Stimulated activated naive CD8-positive, alpha-beta T cell treated with anti-CD3 and anti-CD28 coated beads, Interleukin-15, amount 100 ng/mL, for 72 hours (primary cell): ENCODE measurements at regions not wholly inside any gene's neighbourhood (a gene's known extent, or its start where the extent isn't known, plus 50 kb on each side); places are given as distances from the start of the nearest gene placed in this dataset.

Experiments
- ATAC-seq: fragments of 150-1000 bp; cut with Tn5 transposase; 2 replicates; pipeline ENCODE4 v1.10.0; 2021; ENCODE audit warnings: mild to moderate bottlenecking, moderate library complexity
- DNase-seq, 2 donors: peaks; one replicate each; pipeline ENCODE4 v3.0.0; 2021 to 2022
- H3K27ac Mint-ChIP-seq, 2 donors: one replicate each; pipeline ENCODE4 v1.8.0; 2022; ENCODE audit warnings: mild to moderate bottlenecking in 2 of 2, mixed read lengths in 2 of 2, moderate library complexity in 2 of 2
- H3K27me3 Mint-ChIP-seq: one replicate; pipeline ENCODE4 v1.8.0; 2022; ENCODE audit warnings: mixed read lengths
- H3K4me1 Mint-ChIP-seq: one replicate; pipeline ENCODE4 v1.8.0; 2022; ENCODE audit warnings: mild to moderate bottlenecking, mixed read lengths
- H3K4me3 Mint-ChIP-seq, 2 donors: one replicate each; pipeline ENCODE4 v1.8.0; 2022; ENCODE audit warnings: mild to moderate bottlenecking in 2 of 2, mixed read lengths in 2 of 2, moderate library complexity in 1 of 2
- H3K9me3 Mint-ChIP-seq, 2 donors: one replicate each; pipeline ENCODE4 v1.8.0; 2022; ENCODE audit warnings: mixed read lengths in 2 of 2

- no peaks in the 10 kb centered on the region for H3K4me1 Mint-ChIP-seq
- DNase-seq (no peak), ATAC-seq (no peak)
- H3K9me3 Mint-ChIP-seq: no peaks in the 10 kb centered on the region
- no peak overlapping the region for H3K27ac Mint-ChIP-seq
- no peaks in the 10 kb centered on the region for H3K27me3 Mint-ChIP-seq
- no peak overlapping the region for H3K4me3 Mint-ChIP-seq
Observed at GRCh38 chr1:239244084-239244483, 142.3 kb upstream of the CHRM3 start.

GRCh38 chr1:239243006-239243405 is 143.4 kb upstream of the CHRM3 start:
- Mint-ChIP-seq H3K9me3 (no peaks in the 10 kb centered on the region), H3K27ac (no peak overlapping the region)
- no peak for ATAC-seq

GRCh38 chr1:239242404-239242803 is 144.0 kb upstream of the CHRM3 start:
- DNase-seq (no peak), ATAC-seq (no peak)
- Mint-ChIP-seq H3K27ac (no peak overlapping the region), H3K4me3 (no peak overlapping the region), H3K27me3 (no peaks in the 10 kb centered on the region), H3K9me3 (no peaks in the 10 kb centered on the region), H3K4me1 (no peaks in the 10 kb centered on the region)

More at GRCh38 chr1:239243006-239243405, 143.4 kb upstream of the CHRM3 start:
- H3K4me3 Mint-ChIP-seq: no peak overlapping the region
- no peaks in the 10 kb centered on the region for H3K4me1 Mint-ChIP-seq
- no peaks in the 10 kb centered on the region for H3K27me3 Mint-ChIP-seq
- no peak for DNase-seq

DNA sequence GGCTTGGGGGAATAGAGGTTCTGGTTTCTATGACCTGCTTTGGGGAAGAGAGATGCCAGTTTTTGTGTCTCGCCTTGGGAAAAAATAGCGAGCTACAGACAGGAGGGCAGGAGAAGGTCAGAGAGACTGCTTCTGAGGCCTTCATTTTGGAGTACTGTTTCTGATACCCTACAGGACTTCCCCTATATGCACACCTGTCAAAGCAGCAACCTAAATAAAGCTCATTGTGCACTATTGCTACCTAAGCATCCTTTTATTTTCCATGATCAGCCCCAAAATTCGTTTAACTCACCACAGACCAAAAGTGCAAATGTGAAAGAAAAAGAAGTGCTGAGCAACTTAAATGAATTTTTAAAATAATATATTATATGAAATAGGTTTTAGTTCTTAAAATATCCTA is 145.6 kb upstream of the CHRM3 start:
- no peak overlapping the region for H3K4me3 Mint-ChIP-seq
- no peaks in the 10 kb centered on the region for H3K4me1 Mint-ChIP-seq
- DNase-seq (no peak), ATAC-seq (no peak)
- no peak overlapping the region for H3K27ac Mint-ChIP-seq
- no peaks in the 10 kb centered on the region for H3K27me3 Mint-ChIP-seq
- no peaks in the 10 kb centered on the region for H3K9me3 Mint-ChIP-seq

GRCh38 chr1:239239529-239239928 is 146.8 kb upstream of the CHRM3 start:
- no peaks in the 10 kb centered on the region for H3K9me3 Mint-ChIP-seq
- no peaks in the 10 kb centered on the region for H3K27me3 Mint-ChIP-seq
- no peak overlapping the region for H3K4me3 Mint-ChIP-seq
- H3K27ac Mint-ChIP-seq: no peak overlapping the region
- no peaks in the 10 kb centered on the region for H3K4me1 Mint-ChIP-seq
- DNase-seq (no peak), ATAC-seq (no peak)

DNA sequence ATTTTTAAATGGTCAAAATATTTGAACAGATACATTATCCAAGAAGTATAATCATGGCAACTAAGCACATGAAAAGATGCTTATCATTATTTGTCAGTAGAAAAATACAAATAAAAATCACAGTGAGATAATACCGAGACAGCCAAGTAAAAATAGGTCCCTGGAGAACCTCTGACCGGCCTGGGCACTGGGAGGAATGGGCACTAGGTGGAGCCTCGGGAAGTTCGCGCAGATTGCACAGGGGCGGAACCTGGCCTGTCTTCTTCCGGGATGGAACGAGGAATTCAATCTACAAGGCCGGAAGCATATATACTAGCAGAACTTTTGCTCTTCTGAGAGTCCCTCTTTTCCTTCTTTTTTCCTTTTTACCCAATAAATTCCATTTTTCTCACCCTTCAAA is 148.5 kb upstream of the CHRM3 start:
- Mint-ChIP-seq H3K4me1 (no peaks in the 10 kb centered on the region), H3K4me3 (no peak overlapping the region), H3K27me3 (no peaks in the 10 kb centered on the region), H3K9me3 (no peaks in the 10 kb centered on the region), H3K27ac (no peak overlapping the region)
- ATAC-seq (no peak), DNase-seq (no peak)

- ATAC-seq: no peak
- Mint-ChIP-seq H3K9me3 (peaks cover 4 to 10% of the 10 kb centered on the region in 2 donors), H3K4me3 (no peak overlapping the region), H3K4me1 (no peaks in the 10 kb centered on the region), H3K27me3 (no peaks in the 10 kb centered on the region), H3K27ac (no peak overlapping the region)
- no peak for DNase-seq
Observed at GRCh38 chr1:239233626-239234025, 152.7 kb upstream of the CHRM3 start.

- no peak overlapping the region for H3K4me3 Mint-ChIP-seq
- ATAC-seq (no peak), DNase-seq (no peak)
- H3K27me3 Mint-ChIP-seq: no peaks in the 10 kb centered on the region
- peaks cover 4 to 10% of the 10 kb centered on the region in 2 donors for H3K9me3 Mint-ChIP-seq
- H3K4me1 Mint-ChIP-seq: no peaks in the 10 kb centered on the region
- no peak overlapping the region for H3K27ac Mint-ChIP-seq
Observed at GRCh38 chr1:239232921-239233320, 153.4 kb upstream of the CHRM3 start.

DNA sequence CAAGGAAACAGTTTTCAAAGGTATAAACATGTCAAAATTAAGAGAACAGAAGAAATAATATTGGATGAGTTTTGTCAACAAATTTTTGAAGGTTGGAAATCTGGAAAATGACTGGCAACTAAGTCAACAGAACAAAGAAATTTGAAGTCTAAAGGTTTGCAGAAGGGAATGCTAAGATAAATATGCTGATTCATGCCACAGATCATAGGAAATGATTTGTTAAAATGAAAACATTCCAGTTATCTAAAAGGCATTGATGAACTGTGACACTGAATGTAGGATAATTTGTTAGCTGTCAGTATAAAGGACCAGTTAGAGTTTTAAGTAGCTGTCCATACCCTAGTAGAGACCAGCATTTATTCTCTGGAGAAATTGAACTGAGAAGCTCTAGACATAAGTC is 157.9 kb upstream of the CHRM3 start:
- ATAC-seq (no peak), DNase-seq (no peak)
- Mint-ChIP-seq H3K4me1 (no peaks in the 10 kb centered on the region), H3K27ac (no peak overlapping the region), H3K27me3 (no peaks in the 10 kb centered on the region), H3K9me3 (peaks cover 15 to 31% of the 10 kb centered on the region in 2 donors), H3K4me3 (no peak overlapping the region)

- DNase-seq (no peak), ATAC-seq (no peak)
- H3K9me3 Mint-ChIP-seq: peaks cover 34 to 53% of the 10 kb centered on the region in 2 donors
- H3K27ac Mint-ChIP-seq: no peak overlapping the region
- H3K4me3 Mint-ChIP-seq: no peak overlapping the region
- no peaks in the 10 kb centered on the region for H3K27me3 Mint-ChIP-seq
- H3K4me1 Mint-ChIP-seq: no peaks in the 10 kb centered on the region
Observed at GRCh38 chr1:239225396-239225795, 161.0 kb upstream of the CHRM3 start.

GRCh38 chr1:239224100-239224499 is 162.3 kb upstream of the CHRM3 start:
- H3K27me3 Mint-ChIP-seq: no peaks in the 10 kb centered on the region
- peaks cover 30 to 44% of the 10 kb centered on the region in 2 donors for H3K9me3 Mint-ChIP-seq
- H3K4me1 Mint-ChIP-seq: no peaks in the 10 kb centered on the region
- ATAC-seq (no peak), DNase-seq (no peak)
- H3K27ac Mint-ChIP-seq: no peak overlapping the region
- H3K4me3 Mint-ChIP-seq: no peak overlapping the region

- DNase-seq (no peak), ATAC-seq (no peak)
- Mint-ChIP-seq H3K27ac (no peak overlapping the region), H3K27me3 (no peaks in the 10 kb centered on the region), H3K9me3 (peaks cover 30 to 44% of the 10 kb centered on the region in 2 donors), H3K4me1 (no peaks in the 10 kb centered on the region), H3K4me3 (no peak overlapping the region)
Observed at GRCh38 chr1:239222999-239223398, 163.4 kb upstream of the CHRM3 start.

DNA sequence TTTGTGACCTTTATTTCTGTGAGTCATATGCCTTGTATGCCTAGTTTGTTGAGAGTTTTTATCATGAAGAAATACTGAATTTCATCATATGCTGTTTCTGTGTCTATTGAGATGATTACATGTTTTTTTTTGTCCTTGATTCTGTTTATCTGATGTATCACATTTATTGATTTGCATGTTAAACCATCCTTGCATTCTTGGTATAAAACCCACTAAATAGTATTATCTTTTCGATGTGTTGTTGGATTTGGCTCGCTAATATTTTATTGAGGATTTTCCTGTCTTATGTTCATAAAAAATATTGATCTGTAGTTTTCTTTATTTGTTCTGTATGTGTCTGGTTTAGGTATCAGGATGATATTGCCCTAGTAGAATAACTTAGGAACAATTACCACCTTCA is 164.7 kb upstream of the CHRM3 start:
- H3K4me3 Mint-ChIP-seq: no peak overlapping the region
- peaks cover 30 to 44% of the 10 kb centered on the region in 2 donors for H3K9me3 Mint-ChIP-seq

DNA sequence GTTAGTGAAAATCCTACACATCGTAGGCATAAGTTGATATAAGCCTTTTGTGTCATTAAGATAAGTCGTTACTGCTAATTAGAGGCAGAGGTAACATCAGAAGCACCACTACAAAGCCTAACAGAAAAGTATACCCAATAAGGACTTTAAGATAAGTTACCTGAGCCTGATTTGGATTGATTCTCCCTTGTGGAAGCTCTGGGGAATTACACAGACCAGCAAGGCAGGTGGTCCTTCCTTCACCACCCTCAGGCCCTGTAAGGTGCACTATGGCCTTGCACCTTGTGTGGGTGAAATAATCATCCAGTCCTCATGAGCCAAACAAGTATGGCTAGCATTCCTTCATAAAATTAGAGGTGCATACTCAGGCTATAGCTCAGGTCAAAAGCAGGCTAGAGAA is 166.7 kb upstream of the CHRM3 start:
- no peaks in the 10 kb centered on the region for H3K27me3 Mint-ChIP-seq
- H3K4me1 Mint-ChIP-seq: no peaks in the 10 kb centered on the region
- no peak for ATAC-seq
- no peak for DNase-seq
- H3K27ac Mint-ChIP-seq: no peak overlapping the region
- H3K4me3 Mint-ChIP-seq: no peak overlapping the region
- peaks cover 20 to 32% of the 10 kb centered on the region in 2 donors for H3K9me3 Mint-ChIP-seq

More for the DNA sequence above, 164.7 kb upstream of the CHRM3 start:
- ATAC-seq (no peak), DNase-seq (no peak)
- H3K27ac Mint-ChIP-seq: no peak overlapping the region
- no peaks in the 10 kb centered on the region for H3K4me1 Mint-ChIP-seq
- H3K27me3 Mint-ChIP-seq: no peaks in the 10 kb centered on the region

- no peak overlapping the region for H3K27ac Mint-ChIP-seq
- H3K4me1 Mint-ChIP-seq: no peaks in the 10 kb centered on the region
- ATAC-seq: no peak
- no peaks in the 10 kb centered on the region for H3K27me3 Mint-ChIP-seq
- H3K4me3 Mint-ChIP-seq: no peak overlapping the region
- DNase-seq: no peak
- H3K9me3 Mint-ChIP-seq: peaks cover 18 to 23% of the 10 kb centered on the region in 2 donors
Observed at GRCh38 chr1:239218301-239218700, 168.1 kb upstream of the CHRM3 start.

GRCh38 chr1:239212811-239213220 is 173.6 kb upstream of the CHRM3 start:
- no peak for ATAC-seq
- Mint-ChIP-seq H3K4me1 (no peaks in the 10 kb centered on the region), H3K9me3 (no peaks in the 10 kb centered on the region), H3K4me3 (no peak overlapping the region), H3K27ac (no peak overlapping the region), H3K27me3 (no peaks in the 10 kb centered on the region)
- no peak for DNase-seq

- H3K9me3 Mint-ChIP-seq: peaks cover 0 to 1% of the 10 kb centered on the region in 2 donors
- ATAC-seq (no peak), DNase-seq (no peak)
- no peak overlapping the region for H3K4me3 Mint-ChIP-seq
- no peaks in the 10 kb centered on the region for H3K4me1 Mint-ChIP-seq
- H3K27me3 Mint-ChIP-seq: no peaks in the 10 kb centered on the region
- H3K27ac Mint-ChIP-seq: no peak overlapping the region
Observed at GRCh38 chr1:239209591-239209990, 176.8 kb upstream of the CHRM3 start.
